CD4-positive, alpha-beta T cell (primary cell): ENCODE measurements at regions not wholly inside any gene's neighbourhood (a gene's known extent, or its start where the extent isn't known, plus 50 kb on each side); places are given as distances from the start of the nearest gene placed in this dataset.

Experiments used
- ATAC-seq: fragments of 200-7000 bp; cut with Tn5 transposase; one replicate; pipeline ENCODE4 v1.10.0; 2022; ENCODE audit warnings: mild to moderate bottlenecking; ENCODE audit not compliant: poor library complexity
- CTCF ChIA-PET: fragments of 350-600 bp; sonication (Branson Sonifier 250); formaldehyde crosslinking; loops from one replicate; lab custom pipeline; 2021; ENCODE audit warnings: antibody characterized with exemption, inconsistent platforms; lab: Charles Lee
- POLR2A ChIA-PET: fragments of 350-600 bp; sonication (Branson Sonifier 250); formaldehyde crosslinking; loops from one replicate; lab custom pipeline; 2021; ENCODE audit warnings: antibody characterized with exemption, inconsistent platforms; lab: Charles Lee
- DNase-seq, 14 experiments: peaks; one replicate each; pipeline ENCODE4 v3.0.0-alpha.2; 2013 to 2020; ENCODE audit warnings: mixed read lengths in 2 of 14
- H3K27ac ChIP-seq, 2 donors: one replicate each; pipeline versions ENCODE4 v1.5.1 to v1.7.0; 2013; ENCODE audit warnings: low read length in 2 of 2, low read depth in 1 of 2, mild to moderate bottlenecking in 1 of 2
- H3K27me3 ChIP-seq, 2 experiments: 1 replicate in 1 of 2; 2 replicates in 1 of 2; pipeline versions ENCODE4 v1.6.1 to v1.7.0; 2013; ENCODE audit warnings: low read length in 2 of 2, control low read depth in 1 of 2, mild to moderate bottlenecking in 1 of 2, moderate library complexity in 1 of 2; ENCODE audit not compliant: insufficient read depth in 2 of 2, control insufficient read depth in 1 of 2
- H3K36me3 ChIP-seq: one replicate; pipeline ENCODE4 v1.6.1; 2013; ENCODE audit warnings: low read length, control low read depth; ENCODE audit not compliant: insufficient read depth
- H3K4me1 ChIP-seq: one replicate; pipeline ENCODE4 v1.6.1; 2013; ENCODE audit warnings: low read length, control low read depth; ENCODE audit not compliant: insufficient read depth
- H3K4me3 ChIP-seq: one replicate; pipeline ENCODE4 v1.5.1; 2013; ENCODE audit warnings: mild to moderate bottlenecking, low read length, moderate library complexity
- H3K9me3 ChIP-seq, 2 experiments: 1 replicate in 1 of 2; 2 replicates in 1 of 2; pipeline versions ENCODE4 v1.6.1 to v1.7.0; 2013; ENCODE audit warnings: low read length in 2 of 2, mild to moderate bottlenecking in 2 of 2, control low read depth in 1 of 2, moderate library complexity in 1 of 2; ENCODE audit not compliant: control insufficient read depth in 1 of 2, insufficient read depth in 1 of 2
- H3K27ac Mint-ChIP-seq: one replicate; pipeline ENCODE4 v1.8.0; 2020; ENCODE audit warnings: mixed read lengths
- H3K27me3 Mint-ChIP-seq: one replicate; pipeline ENCODE4 v1.8.0; 2021; ENCODE audit warnings: mixed read lengths
- H3K36me3 Mint-ChIP-seq: one replicate; pipeline ENCODE4 v1.8.0; 2021; ENCODE audit warnings: low read depth, mixed read lengths
- H3K4me1 Mint-ChIP-seq: one replicate; pipeline ENCODE4 v1.8.0; 2021; ENCODE audit warnings: low read depth, mixed read lengths
- H3K4me3 Mint-ChIP-seq: one replicate; pipeline ENCODE4 v1.8.0; 2020; ENCODE audit warnings: mild to moderate bottlenecking, mixed read lengths
- H3K9me3 Mint-ChIP-seq: one replicate; pipeline ENCODE4 v1.8.0; 2020; ENCODE audit warnings: mixed read lengths
- intact Hi-C, 2 experiments: fragments of 100-400 bp; cut with DNase I in 1 of 2; cut with micrococcal nuclease in 1 of 2; formaldehyde crosslinking; loops; one replicate each; pipeline versions ENCODE4 v1.15.1 to v1.9.0; 2023 to 2025; cut with DNase I, micrococcal nuclease
- TF ChIP-seq, protein P1 (sequence below): fragments of 200-600 bp; IDR thresholded peaks from one replicate; pipeline ENCODE4 v1.8.0; 2022; ENCODE audit warnings: antibody characterized with exemption, mild to moderate bottlenecking

GRCh38 chr2:193796847-193797246 lies 1602.1 kb upstream of the TMEFF2 start:
- H3K4me1 Mint-ChIP-seq, result no peaks in the 10 kb centered on the region
- no peaks in the 10 kb centered on the region for H3K27me3 Mint-ChIP-seq
- no peaks in the 10 kb centered on the region for H3K36me3 ChIP-seq
- TF ChIP-seq, protein P1, sequence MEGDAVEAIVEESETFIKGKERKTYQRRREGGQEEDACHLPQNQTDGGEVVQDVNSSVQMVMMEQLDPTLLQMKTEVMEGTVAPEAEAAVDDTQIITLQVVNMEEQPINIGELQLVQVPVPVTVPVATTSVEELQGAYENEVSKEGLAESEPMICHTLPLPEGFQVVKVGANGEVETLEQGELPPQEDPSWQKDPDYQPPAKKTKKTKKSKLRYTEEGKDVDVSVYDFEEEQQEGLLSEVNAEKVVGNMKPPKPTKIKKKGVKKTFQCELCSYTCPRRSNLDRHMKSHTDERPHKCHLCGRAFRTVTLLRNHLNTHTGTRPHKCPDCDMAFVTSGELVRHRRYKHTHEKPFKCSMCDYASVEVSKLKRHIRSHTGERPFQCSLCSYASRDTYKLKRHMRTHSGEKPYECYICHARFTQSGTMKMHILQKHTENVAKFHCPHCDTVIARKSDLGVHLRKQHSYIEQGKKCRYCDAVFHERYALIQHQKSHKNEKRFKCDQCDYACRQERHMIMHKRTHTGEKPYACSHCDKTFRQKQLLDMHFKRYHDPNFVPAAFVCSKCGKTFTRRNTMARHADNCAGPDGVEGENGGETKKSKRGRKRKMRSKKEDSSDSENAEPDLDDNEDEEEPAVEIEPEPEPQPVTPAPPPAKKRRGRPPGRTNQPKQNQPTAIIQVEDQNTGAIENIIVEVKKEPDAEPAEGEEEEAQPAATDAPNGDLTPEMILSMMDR, result no peak
- ATAC-seq (no peak), DNase-seq (no peak)
- no peaks in the 10 kb centered on the region for H3K27me3 ChIP-seq
- no peaks in the 10 kb centered on the region for H3K9me3 ChIP-seq
- no peak overlapping the region for H3K27ac ChIP-seq
- H3K27ac Mint-ChIP-seq, result no peak overlapping the region
- intact Hi-C loops, result no loop called here
- no peak overlapping the region for H3K4me3 Mint-ChIP-seq
- ChIA-PET POLR2A (no interaction called here), CTCF (no interaction called here)
- H3K36me3 Mint-ChIP-seq, result no peaks in the 10 kb centered on the region
- no peaks in the 10 kb centered on the region for H3K4me1 ChIP-seq
- H3K9me3 Mint-ChIP-seq, result no peaks in the 10 kb centered on the region
- H3K4me3 ChIP-seq, result no peak overlapping the region

DNA sequence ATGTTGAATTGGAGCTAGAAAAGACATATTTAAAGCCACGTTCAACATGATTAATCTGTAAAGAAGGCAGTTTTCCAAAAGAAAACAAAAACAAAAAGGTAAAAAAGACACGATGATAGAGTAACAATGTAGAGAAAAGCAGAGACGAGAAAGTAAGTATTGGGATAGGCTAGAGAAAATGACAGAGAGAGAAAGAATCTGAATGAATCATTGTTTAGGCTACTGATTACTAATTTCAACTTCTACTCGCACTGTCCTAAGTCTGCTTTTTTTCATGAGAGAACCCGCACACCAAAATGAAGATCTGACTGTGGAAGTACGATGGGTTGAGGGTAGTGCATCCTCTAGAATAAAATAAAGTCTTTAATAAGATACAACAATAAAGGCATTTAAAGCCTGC lies 1599.2 kb upstream of the TMEFF2 start:
- H3K4me1 ChIP-seq, result no peaks in the 10 kb centered on the region
- Mint-ChIP-seq H3K9me3 (no peaks in the 10 kb centered on the region), H3K27ac (no peak overlapping the region), H3K36me3 (no peaks in the 10 kb centered on the region), H3K27me3 (no peaks in the 10 kb centered on the region), H3K4me3 (no peak overlapping the region), H3K4me1 (no peaks in the 10 kb centered on the region)
- H3K4me3 ChIP-seq, result no peak overlapping the region
- H3K36me3 ChIP-seq, result no peaks in the 10 kb centered on the region
- intact Hi-C loops, result no loop called here
- no peak for ATAC-seq
- TF ChIP-seq, protein P1, result no peak
- DNase-seq, result no peak
- no peaks in the 10 kb centered on the region for H3K9me3 ChIP-seq
- H3K27me3 ChIP-seq, result no peaks in the 10 kb centered on the region
- no peak overlapping the region for H3K27ac ChIP-seq
- ChIA-PET CTCF (no interaction called here), POLR2A (no interaction called here)

- no peak overlapping the region for H3K27ac ChIP-seq
- ChIA-PET POLR2A (no interaction called here), CTCF (no interaction called here)
- Mint-ChIP-seq H3K27ac (no peak overlapping the region), H3K9me3 (peaks cover 4% of the 10 kb centered on the region), H3K4me1 (no peaks in the 10 kb centered on the region), H3K27me3 (no peaks in the 10 kb centered on the region), H3K4me3 (no peak overlapping the region), H3K36me3 (no peaks in the 10 kb centered on the region)
- DNase-seq, result no peak
- no peaks in the 10 kb centered on the region for H3K27me3 ChIP-seq
- no peaks in the 10 kb centered on the region for H3K4me1 ChIP-seq
- no peaks in the 10 kb centered on the region for H3K36me3 ChIP-seq
- H3K9me3 ChIP-seq, result peaks cover 0 to 3% of the 10 kb centered on the region in 2 experiments
- no peak for ATAC-seq
- TF ChIP-seq, protein P1, result no peak
- intact Hi-C loops, result no loop called here
- H3K4me3 ChIP-seq, result no peak overlapping the region
Measured at GRCh38 chr2:193783681-193784080, 1588.9 kb upstream of the TMEFF2 start.
